ENCODE measurements at regions not wholly inside any gene's neighbourhood (a gene's known extent, or its start where the extent isn't known, plus 50 kb on each side); places are given as distances from the start of the nearest gene placed in this dataset.

DNA sequence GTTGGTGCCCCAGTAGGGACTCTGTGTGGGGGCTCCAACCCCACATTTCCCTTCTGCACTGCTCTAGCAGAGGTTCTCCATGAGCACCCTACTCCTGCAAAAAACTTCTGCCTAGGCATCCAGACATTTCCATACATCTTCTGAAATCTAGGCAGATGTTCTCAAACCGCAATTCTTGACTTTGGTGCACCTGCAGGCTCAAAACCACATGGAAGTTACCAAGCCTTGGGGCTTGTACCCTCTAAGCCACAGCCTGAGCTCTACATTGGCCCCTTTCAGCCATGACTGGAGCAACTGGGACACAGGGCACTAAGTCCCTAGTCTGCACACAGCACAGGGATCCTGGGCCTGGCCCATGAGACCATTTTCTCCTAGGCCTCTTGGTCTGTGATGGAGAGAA is 66.5 kb upstream of the VGLL3 start:
- no peaks in the 10 kb centered on the region for H3K36me3 ChIP-seq
- H3K4me3 ChIP-seq = no peak overlapping the region
- H3K9me3 ChIP-seq (replicated peaks) = no peaks in the 10 kb centered on the region
- no peak for DNase-seq
- H3K4me1 ChIP-seq = no peaks in the 10 kb centered on the region
- intact Hi-C loops (cut with micrococcal nuclease) = no loop called here
- H3K27me3 ChIP-seq (ENCODE audit: low read depth) = no peaks in the 10 kb centered on the region
- H3K27ac ChIP-seq (replicated peaks) = no peak overlapping the region
- TF ChIP-seq, protein P1, sequence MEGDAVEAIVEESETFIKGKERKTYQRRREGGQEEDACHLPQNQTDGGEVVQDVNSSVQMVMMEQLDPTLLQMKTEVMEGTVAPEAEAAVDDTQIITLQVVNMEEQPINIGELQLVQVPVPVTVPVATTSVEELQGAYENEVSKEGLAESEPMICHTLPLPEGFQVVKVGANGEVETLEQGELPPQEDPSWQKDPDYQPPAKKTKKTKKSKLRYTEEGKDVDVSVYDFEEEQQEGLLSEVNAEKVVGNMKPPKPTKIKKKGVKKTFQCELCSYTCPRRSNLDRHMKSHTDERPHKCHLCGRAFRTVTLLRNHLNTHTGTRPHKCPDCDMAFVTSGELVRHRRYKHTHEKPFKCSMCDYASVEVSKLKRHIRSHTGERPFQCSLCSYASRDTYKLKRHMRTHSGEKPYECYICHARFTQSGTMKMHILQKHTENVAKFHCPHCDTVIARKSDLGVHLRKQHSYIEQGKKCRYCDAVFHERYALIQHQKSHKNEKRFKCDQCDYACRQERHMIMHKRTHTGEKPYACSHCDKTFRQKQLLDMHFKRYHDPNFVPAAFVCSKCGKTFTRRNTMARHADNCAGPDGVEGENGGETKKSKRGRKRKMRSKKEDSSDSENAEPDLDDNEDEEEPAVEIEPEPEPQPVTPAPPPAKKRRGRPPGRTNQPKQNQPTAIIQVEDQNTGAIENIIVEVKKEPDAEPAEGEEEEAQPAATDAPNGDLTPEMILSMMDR (IDR thresholded peaks at IDR 0.05; ENCODE audit: borderline replicate concordance) = no peak

DNA sequence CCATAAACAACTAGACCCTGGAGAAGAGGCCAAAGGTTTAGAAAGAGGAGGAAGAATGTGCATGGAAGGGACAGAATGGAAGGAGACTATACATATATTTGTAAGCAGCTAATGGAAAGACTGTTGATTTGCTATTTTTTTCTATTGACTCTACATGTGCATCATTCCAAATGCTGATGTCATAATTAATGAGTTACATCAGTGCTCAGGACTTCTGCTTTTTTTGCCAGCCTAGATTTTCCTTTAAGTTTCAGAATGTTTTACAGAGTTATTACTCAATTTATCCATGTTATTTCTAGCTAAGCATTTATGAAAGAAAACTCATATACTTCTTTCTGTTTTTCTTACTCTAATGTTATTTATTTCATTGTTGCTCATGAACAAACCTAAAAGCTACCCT is 62.6 kb upstream of the VGLL3 start:
- DNase-seq = no peak
- Histone ChIP-seq H3K27ac (replicated peaks) (no peak overlapping the region), H3K9me3 (replicated peaks) (no peaks in the 10 kb centered on the region), H3K4me3 (no peak overlapping the region), H3K4me1 (no peaks in the 10 kb centered on the region), H3K27me3 (ENCODE audit: low read depth) (no peaks in the 10 kb centered on the region), H3K36me3 (no peaks in the 10 kb centered on the region)
- TF ChIP-seq, protein P1 (IDR thresholded peaks at IDR 0.05; ENCODE audit: borderline replicate concordance) = no peak
- intact Hi-C loops (cut with micrococcal nuclease) = no loop called here

DNA sequence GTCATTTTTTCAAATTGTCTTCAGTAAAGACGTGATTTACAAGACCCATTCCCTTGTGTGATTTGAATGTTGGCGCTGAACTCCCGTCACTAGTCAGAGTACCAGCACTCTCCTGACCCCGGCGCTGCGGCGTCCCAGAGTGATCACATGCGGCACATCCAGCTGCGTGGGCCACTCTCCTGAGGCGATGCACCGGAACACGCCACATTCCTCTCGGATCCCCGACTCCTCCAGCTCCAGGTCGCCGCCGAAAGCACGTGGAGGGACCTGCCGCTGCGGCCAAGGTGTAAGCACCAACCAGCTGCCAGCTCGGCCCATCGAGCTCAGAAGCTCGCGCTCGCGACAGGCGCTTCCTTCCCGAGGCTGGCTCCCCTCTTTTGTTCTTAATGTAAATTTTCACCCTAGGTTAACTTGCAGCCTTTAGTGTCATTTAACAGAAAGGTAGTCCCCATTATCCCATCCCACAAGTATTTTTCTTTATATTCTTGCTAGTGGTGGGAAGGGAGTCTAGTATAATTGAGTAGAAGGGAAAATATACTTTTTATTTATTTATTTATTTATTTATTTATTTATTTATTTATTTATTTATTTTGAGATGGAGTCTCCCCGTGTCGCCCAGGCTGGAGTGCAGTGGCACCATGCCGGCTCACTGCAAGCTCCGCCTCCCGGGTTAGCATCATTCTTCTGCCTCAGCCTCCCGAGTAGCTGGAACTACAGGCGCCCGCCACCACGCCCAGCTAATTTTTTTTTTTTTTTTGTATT is 61.7 kb upstream of the VGLL3 start:
- H3K9me3 ChIP-seq (replicated peaks) = no peaks in the 10 kb centered on the region
- H3K27me3 ChIP-seq (ENCODE audit: low read depth) = no peaks in the 10 kb centered on the region
- TF ChIP-seq, protein P1 (IDR thresholded peaks at IDR 0.05; ENCODE audit: borderline replicate concordance) = no peak
- no peak for DNase-seq
- H3K4me3 ChIP-seq = no peak overlapping the region
- intact Hi-C loops (cut with micrococcal nuclease) = no loop called here
- no peak overlapping the region for H3K27ac ChIP-seq (replicated peaks)
- no peaks in the 10 kb centered on the region for H3K36me3 ChIP-seq
- no peaks in the 10 kb centered on the region for H3K4me1 ChIP-seq

DNA sequence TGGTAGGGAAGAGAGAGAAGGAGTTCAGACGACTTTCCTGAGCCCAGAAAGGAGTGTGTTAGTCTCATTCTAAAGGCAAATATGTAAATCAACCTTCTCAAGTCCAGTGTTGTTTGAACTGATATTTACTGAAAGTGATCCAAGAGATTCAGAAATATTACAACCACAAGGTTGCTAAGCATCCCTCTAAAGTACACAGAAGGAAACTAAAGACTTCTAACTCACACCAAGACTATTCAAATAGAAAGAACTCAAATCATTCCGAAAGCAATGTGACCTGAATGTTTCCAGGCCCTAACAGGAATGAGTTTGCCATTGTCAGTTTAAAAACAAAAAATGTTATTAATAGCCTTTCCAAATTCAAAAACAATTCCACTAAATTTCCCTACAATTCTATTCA is 56.9 kb upstream of the VGLL3 start:
- TF ChIP-seq, protein P1 (IDR thresholded peaks at IDR 0.05; ENCODE audit: borderline replicate concordance) = no peak
- Histone ChIP-seq H3K36me3 (no peaks in the 10 kb centered on the region), H3K9me3 (replicated peaks) (no peaks in the 10 kb centered on the region), H3K4me1 (no peaks in the 10 kb centered on the region), H3K27me3 (ENCODE audit: low read depth) (no peaks in the 10 kb centered on the region), H3K4me3 (no peak overlapping the region), H3K27ac (replicated peaks) (no peak overlapping the region)
- no peak for DNase-seq
- intact Hi-C loops (cut with micrococcal nuclease) = no loop called here

DNA sequence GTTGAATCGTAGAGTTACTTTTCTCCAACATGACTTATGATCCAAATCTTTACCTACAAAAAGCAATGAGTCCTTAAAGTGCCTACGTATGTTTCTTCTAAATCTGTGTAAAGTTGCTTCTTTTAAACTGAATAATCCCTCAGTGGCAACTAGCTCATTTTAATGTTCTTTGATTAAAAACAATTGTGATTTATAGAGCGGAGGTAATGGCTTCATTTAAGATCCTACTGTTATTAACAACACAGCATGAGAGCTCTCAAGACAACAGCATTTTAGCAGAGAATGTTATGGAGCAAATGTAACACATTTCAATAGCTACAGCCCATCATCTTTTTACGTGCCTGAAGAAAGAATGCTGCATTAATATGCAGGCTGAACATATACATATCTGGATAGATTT is 55.3 kb upstream of the VGLL3 start:
- H3K27ac ChIP-seq (replicated peaks) = no peak overlapping the region
- TF ChIP-seq, protein P1 (IDR thresholded peaks at IDR 0.05; ENCODE audit: borderline replicate concordance) = no peak
- intact Hi-C loops (cut with micrococcal nuclease) = no loop called here
- no peaks in the 10 kb centered on the region for H3K36me3 ChIP-seq
- no peak for DNase-seq
- no peaks in the 10 kb centered on the region for H3K4me1 ChIP-seq
- no peaks in the 10 kb centered on the region for H3K9me3 ChIP-seq (replicated peaks)
- H3K4me3 ChIP-seq = no peak overlapping the region
- H3K27me3 ChIP-seq (ENCODE audit: low read depth) = no peaks in the 10 kb centered on the region

Measured in left ventricle myocardium inferior (tissue), 1 donor.